GM18861 (cell line): ENCODE measurements at regions not wholly inside any gene's neighbourhood (a gene's known extent, or its start where the extent isn't known, plus 50 kb on each side); places are given as distances from the start of the nearest gene placed in this dataset.
A peak's percentile ranks its signal among the peaks of the same experiment; 100 is the strongest.
"Not testable (repeated sequence)": the region's sequence is repeated elsewhere in the genome, so short reads cannot be mapped to it uniquely, and the experiment has no call there.

Experiments
- ATAC-seq: cut with Tn5 transposase; IDR thresholded peaks from one replicate; pipeline ENCODE4 v1.9.1; 2021; ENCODE audit not compliant: unreplicated experiment

- no peak for ATAC-seq
Measured at GRCh38 chr13:94906605-94907004, 194.3 kb upstream of the SOX21 start.

- ATAC-seq, result no peak
Measured at GRCh38 chr13:94902722-94903407, 190.5 kb upstream of the SOX21 start.

- no peak for ATAC-seq
Measured at GRCh38 chr13:94901070-94901469, 188.7 kb upstream of the SOX21 start.

GRCh38 chr13:94896719-94897317, 184.5 kb upstream of the SOX21 start:
- ATAC-seq, result no peak

- no peak for ATAC-seq
Measured at GRCh38 chr13:94896238-94896637, 183.9 kb upstream of the SOX21 start.

GRCh38 chr13:94886191-94886590, 173.8 kb upstream of the SOX21 start:
- no peak for ATAC-seq

GRCh38 chr13:94880463-94880862, 168.1 kb upstream of the SOX21 start:
- no peak for ATAC-seq

GRCh38 chr13:94878602-94879165, 166.3 kb upstream of the SOX21 start:
- no peak for ATAC-seq

- ATAC-seq, result no peak
Measured at GRCh38 chr13:94864474-94864873, 152.1 kb upstream of the SOX21 start.

- peak; percentile 56 for ATAC-seq
Measured at GRCh38 chr13:94860981-94861407, 148.6 kb upstream of the SOX21 start.

GRCh38 chr13:94859811-94860210, 147.5 kb upstream of the SOX21 start:
- ATAC-seq, result no peak

- ATAC-seq, result no peak
Measured at GRCh38 chr13:94859278-94859691, 146.9 kb upstream of the SOX21 start.

GRCh38 chr13:94858856-94859255, 146.5 kb upstream of the SOX21 start:
- ATAC-seq, result no peak

- no peak for ATAC-seq
Measured at GRCh38 chr13:94854688-94855087, 142.3 kb upstream of the SOX21 start.

- ATAC-seq, result no peak
Measured at GRCh38 chr13:94851576-94851975, 139.2 kb upstream of the SOX21 start.

GRCh38 chr13:94849254-94849653, 136.9 kb upstream of the SOX21 start:
- no peak for ATAC-seq

- no peak for ATAC-seq
Measured at GRCh38 chr13:94842901-94843300, 130.6 kb upstream of the SOX21 start.

- not testable (repeated sequence) for ATAC-seq
Measured at GRCh38 chr13:94837056-94837455, 124.7 kb upstream of the SOX21 start.

- no peak for ATAC-seq
Measured at GRCh38 chr13:94829837-94830365, 117.6 kb upstream of the SOX21 start.

GRCh38 chr13:94829185-94829836, 117.0 kb upstream of the SOX21 start:
- ATAC-seq, result no peak

GRCh38 chr13:94827566-94827965, 115.2 kb upstream of the SOX21 start:
- no peak for ATAC-seq

- ATAC-seq, result no peak
Measured at GRCh38 chr13:94825507-94825906, 113.2 kb upstream of the SOX21 start.
